ENCODE measurements at regions not wholly inside any gene's neighbourhood (a gene's known extent, or its start where the extent isn't known, plus 50 kb on each side); places are given as distances from the start of the nearest gene placed in this dataset.

GRCh38 chr10:70976063-70976695 lies 87.8 kb upstream of the PCBD1 start:
- Histone ChIP-seq H3K4me1 (ENCODE audit: insufficient read depth, low read length, poor library complexity, severe bottlenecking) (peaks cover 2% of the 10 kb centered on the region), H3K27me3 (ENCODE audit: insufficient read depth, low read length, poor library complexity, severe bottlenecking) (peaks cover 7% of the 10 kb centered on the region), H3K79me2 (ENCODE audit: insufficient read depth, low read length) (no peaks in the 10 kb centered on the region)

GRCh38 chr10:70977625-70978024 lies 89.3 kb upstream of the PCBD1 start:
- no peaks in the 10 kb centered on the region for H3K27me3 ChIP-seq (ENCODE audit: insufficient read depth, low read length, poor library complexity, severe bottlenecking)
- no peaks in the 10 kb centered on the region for H4K20me1 ChIP-seq (ENCODE audit: insufficient read depth, low read length, poor library complexity, severe bottlenecking)
- H3K36me3 ChIP-seq (ENCODE audit: insufficient read depth, low read length): no peaks in the 10 kb centered on the region

More at GRCh38 chr10:70976063-70976695, 87.8 kb upstream of the PCBD1 start:
- Histone ChIP-seq H3K4me2 (ENCODE audit: low read depth, low read length, poor library complexity, severe bottlenecking) (no peak overlapping the region), H4K20me1 (ENCODE audit: insufficient read depth, low read length, poor library complexity, severe bottlenecking) (no peaks in the 10 kb centered on the region), H3F3A (ENCODE audit: low read depth) (no peaks in the 10 kb centered on the region), H3K9me3 (ENCODE audit: insufficient read depth, low read depth, low read length) (no peaks in the 10 kb centered on the region), H2AFZ (ENCODE audit: low read length) (no peak overlapping the region), H3K4me3 (ENCODE audit: low read length, poor library complexity, severe bottlenecking) (no peak overlapping the region), H3K9me2 (replicated peaks; ENCODE audit: low read depth, low read length) (no peaks in the 10 kb centered on the region), H3K36me3 (ENCODE audit: insufficient read depth, low read length) (no peaks in the 10 kb centered on the region), H3K9ac (ENCODE audit: low read depth, low read length, poor library complexity, severe bottlenecking) (no peak overlapping the region)
- no peak for TF ChIP-seq CTCF (conservative IDR thresholded peaks at IDR 0.05; ENCODE audit: low read length)

GRCh38 chr10:70978181-70978580 lies 89.8 kb upstream of the PCBD1 start:
- Histone ChIP-seq H3K4me1 (ENCODE audit: insufficient read depth, low read length, poor library complexity, severe bottlenecking) (peaks cover 17% of the 10 kb centered on the region), H3K4me3 (ENCODE audit: low read length, poor library complexity, severe bottlenecking) (no peak overlapping the region), H3K9me3 (ENCODE audit: insufficient read depth, low read depth, low read length) (no peaks in the 10 kb centered on the region), H3K4me2 (ENCODE audit: low read depth, low read length, poor library complexity, severe bottlenecking) (no peak overlapping the region), H3K36me3 (ENCODE audit: insufficient read depth, low read length) (no peaks in the 10 kb centered on the region), H4K20me1 (ENCODE audit: insufficient read depth, low read length, poor library complexity, severe bottlenecking) (no peaks in the 10 kb centered on the region), H3K79me2 (ENCODE audit: insufficient read depth, low read length) (no peaks in the 10 kb centered on the region), H3K9me2 (replicated peaks; ENCODE audit: low read depth, low read length) (no peaks in the 10 kb centered on the region), H3K9ac (ENCODE audit: low read depth, low read length, poor library complexity, severe bottlenecking) (no peak overlapping the region), H2AFZ (ENCODE audit: low read length) (no peak overlapping the region), H3F3A (ENCODE audit: low read depth) (no peaks in the 10 kb centered on the region), H3K27me3 (ENCODE audit: insufficient read depth, low read length, poor library complexity, severe bottlenecking) (no peaks in the 10 kb centered on the region)
- no peak for TF ChIP-seq CTCF (conservative IDR thresholded peaks at IDR 0.05; ENCODE audit: low read length)
- no peak for TF ChIP-seq EZH2phosphoT487 (IDR thresholded peaks at IDR 0.05; ENCODE audit: borderline replicate concordance)

More at GRCh38 chr10:70977625-70978024, 89.3 kb upstream of the PCBD1 start:
- Histone ChIP-seq H3F3A (ENCODE audit: low read depth) (no peaks in the 10 kb centered on the region), H3K4me3 (ENCODE audit: low read length, poor library complexity, severe bottlenecking) (no peak overlapping the region), H3K4me1 (ENCODE audit: insufficient read depth, low read length, poor library complexity, severe bottlenecking) (peaks cover 12% of the 10 kb centered on the region), H3K4me2 (ENCODE audit: low read depth, low read length, poor library complexity, severe bottlenecking) (no peak overlapping the region), H2AFZ (ENCODE audit: low read length) (no peak overlapping the region), H3K9me2 (replicated peaks; ENCODE audit: low read depth, low read length) (no peaks in the 10 kb centered on the region), H3K9ac (ENCODE audit: low read depth, low read length, poor library complexity, severe bottlenecking) (no peak overlapping the region), H3K79me2 (ENCODE audit: insufficient read depth, low read length) (no peaks in the 10 kb centered on the region), H3K9me3 (ENCODE audit: insufficient read depth, low read depth, low read length) (no peaks in the 10 kb centered on the region)
- no peak for TF ChIP-seq EZH2phosphoT487 (IDR thresholded peaks at IDR 0.05; ENCODE audit: borderline replicate concordance)
- no peak for TF ChIP-seq CTCF (conservative IDR thresholded peaks at IDR 0.05; ENCODE audit: low read length)

All from Loucy (cell line).